HEK293 (cell line): ENCODE measurements at regions not wholly inside any gene's neighbourhood (a gene's known extent, or its start where the extent isn't known, plus 50 kb on each side); places are given as distances from the start of the nearest gene placed in this dataset.
A peak's percentile ranks its signal among the peaks of the same experiment; 100 is the strongest.

Source experiments
- CTCF ChIA-PET: fragments of 350-600 bp; formaldehyde crosslinking; extraction: SDS; loops from one replicate; lab custom pipeline; 2021; ENCODE audit warnings: antibody characterized with exemption; lab: Yijun Ruan, JAX
- POLR2A ChIA-PET: fragments of 300-600 bp; formaldehyde crosslinking; extraction: SDS; loops from one replicate; lab custom pipeline; 2020; ENCODE audit warnings: antibody characterized with exemption, inconsistent platforms; lab: Yijun Ruan, JAX
- H3K27ac ChIP-seq: fragments of 200-500 bp; sonication (Bioruptor generic); 2 replicates; pipeline ENCODE4 v1.5.1; 2014; ENCODE audit warnings: low read depth, low read length, control low read depth, inconsistent platforms; ENCODE audit errors: extremely low read depth
- H3K36me3 ChIP-seq, 2 experiments: fragments of 200-500 bp in 1 of 2; sonication (Bioruptor generic) in 1 of 2; 1 replicate in 1 of 2; 2 replicates in 1 of 2; pipeline ENCODE4 v1.5.1; 2014 to 2017; ENCODE audit warnings: inconsistent platforms in 2 of 2, low read length in 2 of 2; ENCODE audit not compliant: control insufficient read depth in 2 of 2, insufficient read depth in 1 of 2
- H3K4me1 ChIP-seq: fragments of 200-500 bp; sonication (Bioruptor generic); 2 replicates; pipeline ENCODE4 v1.5.1; 2014; ENCODE audit warnings: mild to moderate bottlenecking, low read length, inconsistent platforms; ENCODE audit not compliant: control insufficient read depth, insufficient read depth
- H3K4me3 ChIP-seq: 2 replicates; pipeline ENCODE4 v1.5.1; 2011; ENCODE audit warnings: low read depth, mild to moderate bottlenecking, control low read depth, low read length, moderate library complexity
- H3K9me3 ChIP-seq: fragments of 200-500 bp; sonication (Bioruptor generic); 2 replicates; pipeline ENCODE4 v1.5.1; 2014; ENCODE audit warnings: low read depth, low read length, inconsistent platforms; ENCODE audit not compliant: control insufficient read depth, insufficient read depth
- FEZF1 ChIP-seq: fragments of 450-650 bp; formaldehyde crosslinking; IDR thresholded peaks from 2 replicates; pipeline ENCODE4 v1.5.1; 2016; ENCODE audit warnings: missing biosample characterization, missing genetic modification characterization
- KLF8 ChIP-seq: fragments of 450-650 bp; formaldehyde crosslinking; IDR thresholded peaks from 2 replicates; pipeline ENCODE4 v1.5.1; 2016; ENCODE audit warnings: missing biosample characterization, missing genetic modification characterization
- MYNN ChIP-seq: fragments of 450-650 bp; formaldehyde crosslinking; IDR thresholded peaks from 2 replicates; pipeline ENCODE4 v1.5.1; 2016; ENCODE audit warnings: missing biosample characterization, missing genetic modification characterization, borderline replicate concordance
- RBAK ChIP-seq: fragments of 450-650 bp; formaldehyde crosslinking; IDR thresholded peaks from 2 replicates; pipeline ENCODE4 v1.5.1; 2016; ENCODE audit warnings: missing biosample characterization, missing genetic modification characterization
- SETDB1 ChIP-seq: IDR thresholded peaks from one replicate; pipeline ENCODE4 v1.6.1; 2017; ENCODE audit warnings: mild to moderate bottlenecking, low read length, moderate library complexity, mixed read lengths; ENCODE audit not compliant: insufficient read length
- ZFHX2 ChIP-seq: fragments of 450-650 bp; formaldehyde crosslinking; conservative IDR thresholded peaks from 2 replicates; pipeline ENCODE4 v1.5.1; 2016; ENCODE audit warnings: missing biosample characterization, missing genetic modification characterization
- ZFP37 ChIP-seq: fragments of 450-650 bp; formaldehyde crosslinking; IDR thresholded peaks from 2 replicates; pipeline ENCODE4 v1.5.1; 2016; ENCODE audit warnings: missing biosample characterization, missing genetic modification characterization
- ZIC2 ChIP-seq: fragments of 450-650 bp; formaldehyde crosslinking; IDR thresholded peaks from 2 replicates; pipeline ENCODE4 v1.5.1; 2016; ENCODE audit warnings: missing biosample characterization, missing genetic modification characterization
- ZNF133 ChIP-seq: fragments of 450-650 bp; formaldehyde crosslinking; IDR thresholded peaks from 2 replicates; pipeline ENCODE4 v1.5.1; 2016; ENCODE audit warnings: missing biosample characterization, missing genetic modification characterization
- ZNF311 ChIP-seq: fragments of 450-650 bp; formaldehyde crosslinking; IDR thresholded peaks from 2 replicates; pipeline ENCODE4 v1.5.1; 2017; ENCODE audit warnings: missing biosample characterization, missing genetic modification characterization, borderline replicate concordance
- ZNF335 ChIP-seq: fragments of 450-650 bp; formaldehyde crosslinking; conservative IDR thresholded peaks from 2 replicates; pipeline ENCODE4 v1.5.1; 2016; ENCODE audit warnings: missing biosample characterization, missing genetic modification characterization
- ZNF404 ChIP-seq: fragments of 450-650 bp; formaldehyde crosslinking; IDR thresholded peaks from 2 replicates; pipeline ENCODE4 v1.5.1; 2017; ENCODE audit warnings: missing biosample characterization, missing genetic modification characterization
- ZNF423 ChIP-seq: fragments of 450-650 bp; formaldehyde crosslinking; IDR thresholded peaks from 2 replicates; pipeline ENCODE4 v1.5.1; 2016; ENCODE audit warnings: missing biosample characterization, missing genetic modification characterization
- ZNF501 ChIP-seq: fragments of 450-650 bp; formaldehyde crosslinking; IDR thresholded peaks from 2 replicates; pipeline ENCODE4 v1.5.1; 2016; ENCODE audit warnings: missing biosample characterization, missing genetic modification characterization
- ZNF548 ChIP-seq: fragments of 450-650 bp; formaldehyde crosslinking; IDR thresholded peaks from 2 replicates; pipeline ENCODE4 v1.5.1; 2016; ENCODE audit warnings: missing biosample characterization, missing genetic modification characterization
- ZNF558 ChIP-seq: fragments of 450-650 bp; formaldehyde crosslinking; IDR thresholded peaks from 2 replicates; pipeline ENCODE4 v1.5.1; 2016; ENCODE audit warnings: missing biosample characterization, missing genetic modification characterization
- ZNF561 ChIP-seq: fragments of 450-650 bp; IDR thresholded peaks from 2 replicates; pipeline ENCODE4 v1.5.1; 2018; ENCODE audit warnings: missing biosample characterization, missing genetic modification characterization, borderline replicate concordance
- ZNF660 ChIP-seq: fragments of 450-650 bp; IDR thresholded peaks from 2 replicates; pipeline ENCODE4 v1.5.1; 2018; ENCODE audit warnings: missing biosample characterization, mild to moderate bottlenecking, missing genetic modification characterization
- TF ChIP-seq, protein P1 (sequence below): fragments of 450-650 bp; formaldehyde crosslinking; IDR thresholded peaks from 2 replicates; pipeline ENCODE4 v1.5.1; 2016; ENCODE audit warnings: missing biosample characterization, missing genetic modification characterization
- TF ChIP-seq, protein P2 (sequence below): fragments of 450-650 bp; formaldehyde crosslinking; IDR thresholded peaks from 2 replicates; pipeline ENCODE4 v1.5.1; 2016; ENCODE audit warnings: missing biosample characterization, missing genetic modification characterization
- TF ChIP-seq, protein P3 (sequence below): fragments of 450-650 bp; formaldehyde crosslinking; IDR thresholded peaks from 2 replicates; pipeline ENCODE4 v1.5.1; 2016; ENCODE audit warnings: missing biosample characterization, missing genetic modification characterization
- TF ChIP-seq, protein P4 (sequence below): fragments of 450-650 bp; formaldehyde crosslinking; IDR thresholded peaks from 2 replicates; pipeline ENCODE4 v1.5.1; 2016; ENCODE audit warnings: missing biosample characterization, missing genetic modification characterization

DNA sequence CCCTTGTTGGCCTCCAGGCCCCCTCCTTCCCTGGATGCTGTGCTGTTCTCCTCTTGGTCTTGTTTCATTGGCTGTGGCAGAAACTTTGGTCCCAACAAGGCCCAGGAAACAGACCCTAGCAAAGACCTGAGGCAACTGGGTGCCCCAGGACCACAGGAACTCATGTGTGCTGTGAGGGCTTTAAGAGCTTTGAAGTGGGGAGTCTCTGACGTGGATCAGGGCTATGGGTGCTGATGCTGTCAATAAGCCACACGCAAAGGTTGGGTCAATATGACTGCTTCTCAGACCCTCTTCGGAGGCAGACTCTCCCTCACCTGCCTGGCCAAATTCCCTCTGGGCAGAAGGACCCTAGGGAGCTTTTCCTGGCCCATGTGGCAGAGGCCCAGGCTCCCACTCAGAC is 91.5 kb upstream of the MLN start (continued):
- no peak for TF ChIP-seq ZNF423 (tag by site-specific recombination)
- TF ChIP-seq, all 188 proteins: peak for 0

DNA sequence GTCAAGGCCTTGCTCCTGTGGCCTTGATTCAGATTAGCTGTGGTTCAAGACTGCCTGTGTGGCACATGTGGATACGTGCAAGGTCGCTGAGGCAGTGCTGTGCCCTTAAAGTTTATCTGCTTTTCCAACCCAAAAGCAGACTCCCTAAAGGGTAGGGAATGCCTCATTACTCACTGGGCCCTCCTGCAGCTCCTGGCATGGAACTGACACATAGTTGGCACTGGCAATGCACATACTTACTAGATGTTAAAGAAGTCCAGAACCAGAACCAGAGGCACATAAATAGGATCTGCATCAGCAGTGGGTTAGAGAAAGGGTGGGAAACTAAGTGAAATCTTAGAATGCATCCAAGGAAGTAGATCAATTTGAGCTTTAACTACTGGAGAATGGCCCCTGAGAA is 90.6 kb upstream of the MLN start:
- no peak overlapping the region for H3K4me3 ChIP-seq
- no peaks in the 10 kb centered on the region for H3K36me3 ChIP-seq
- CTCF ChIA-PET: no interaction called here
- no peaks in the 10 kb centered on the region for H3K9me3 ChIP-seq
- POLR2A ChIA-PET: no interaction called here
- H3K4me1 ChIP-seq: no peaks in the 10 kb centered on the region
- TF ChIP-seq ZNF335 (tag by site-specific recombination) (no peak), ZIC2 (tag by site-specific recombination) (0 out of 2 replicates have a peak, but pooled peaks have one; percentile 10)
- no peak overlapping the region for H3K27ac ChIP-seq

DNA sequence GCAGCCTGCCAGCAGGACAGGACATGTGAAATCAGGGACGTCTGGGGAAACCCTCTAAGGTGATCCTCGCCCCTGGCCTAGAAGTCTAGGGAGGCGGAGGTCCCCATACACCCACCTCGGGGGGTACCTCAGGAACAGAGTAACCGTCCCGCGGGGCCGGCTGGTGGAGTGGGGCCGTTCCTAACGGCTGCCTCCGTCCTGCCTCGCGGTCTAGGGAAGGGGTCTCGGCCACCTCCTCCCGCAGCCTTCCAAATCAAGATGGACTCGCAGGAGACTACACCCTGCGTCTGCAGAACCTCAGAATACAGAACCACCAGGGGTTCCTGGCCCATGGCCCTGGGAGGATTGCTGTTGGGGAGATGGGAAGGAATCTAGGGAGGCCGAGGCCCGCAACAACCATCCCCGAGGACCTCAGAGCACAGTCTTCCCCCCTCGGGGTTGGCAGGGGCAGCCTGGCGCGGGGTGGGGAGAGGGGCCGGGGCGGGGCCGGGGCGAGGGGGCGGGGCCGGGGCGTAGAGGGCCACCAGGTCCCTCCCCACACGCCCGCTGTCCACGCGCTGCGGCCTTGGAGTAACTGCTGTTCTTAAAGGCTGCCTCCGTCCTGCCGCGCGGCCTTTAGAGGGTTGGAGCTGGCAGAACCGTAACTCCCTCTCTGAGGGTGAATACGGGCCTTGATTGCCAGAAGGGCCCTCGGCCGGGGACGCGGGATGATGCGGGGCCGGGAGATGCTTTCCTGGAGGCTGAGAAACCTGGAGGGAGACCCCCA is 89.0 kb upstream of the MLN start:
- ChIA-PET CTCF (no interaction called here), POLR2A (no interaction called here)
- no peaks in the 10 kb centered on the region for H3K36me3 ChIP-seq
- TF ChIP-seq ZNF660 (tag by site-specific recombination) (no peak), FEZF1 (tag by site-specific recombination) (no peak), SETDB1 (no peak), ZFP37 (tag by site-specific recombination) (no peak), ZNF558 (tag by site-specific recombination) (no peak), ZFHX2 (tag by site-specific recombination) (no peak)
- no peaks in the 10 kb centered on the region for H3K9me3 ChIP-seq
- no peak overlapping the region for H3K4me3 ChIP-seq
- H3K4me1 ChIP-seq: no peaks in the 10 kb centered on the region
- no peak overlapping the region for H3K27ac ChIP-seq

DNA sequence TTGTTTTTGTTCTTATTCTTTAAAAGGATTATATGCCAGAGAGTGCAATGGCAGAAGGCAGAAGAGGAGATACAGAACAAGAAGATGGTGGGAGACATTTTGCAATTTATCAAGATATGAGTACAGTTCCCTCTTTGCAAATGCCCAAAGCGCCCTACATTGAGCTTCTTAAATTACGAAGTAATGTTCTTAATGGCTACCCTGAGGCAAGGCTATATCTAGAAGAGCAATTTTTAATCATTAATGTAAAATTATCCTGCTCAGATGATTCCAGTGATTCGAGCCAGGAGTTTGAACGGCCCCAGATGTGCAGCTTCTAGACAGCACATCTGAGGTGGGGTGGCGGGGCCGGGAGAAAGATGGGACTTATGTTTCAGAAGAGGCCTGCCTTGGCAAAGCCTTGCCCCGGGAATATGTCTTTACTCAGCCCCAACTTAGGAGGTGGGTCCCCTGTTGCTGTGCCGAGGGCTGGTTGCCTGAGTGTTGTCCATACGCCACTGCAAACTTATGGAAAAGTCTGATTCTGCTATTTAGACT is 84.9 kb upstream of the MLN start:
- POLR2A ChIA-PET: interaction anchor here (0.6 kb wide), 1 partner anchor 328 kb away, joined by 4 read pairs; no protein-coding TSS in a partner anchor
- H3K4me3 ChIP-seq: no peak overlapping the region
- no peak overlapping the region for H3K27ac ChIP-seq
- no peaks in the 10 kb centered on the region for H3K36me3 ChIP-seq
- CTCF ChIA-PET: interaction anchor here (0.7 to 1.1 kb wide), 5 partner anchors 15 to 135 kb away, joined by 3 to 6 read pairs (median 3); no protein-coding TSS in a partner anchor
- no peaks in the 10 kb centered on the region for H3K4me1 ChIP-seq
- H3K9me3 ChIP-seq: no peaks in the 10 kb centered on the region
- TF ChIP-seq ZNF311 (tag by site-specific recombination) (no peak), ZNF335 (tag by site-specific recombination) (no peak), ZNF133 (no peak), MYNN (tag by site-specific recombination) (no peak), RBAK (tag by site-specific recombination) (no peak), ZNF501 (tag by site-specific recombination) (no peak), ZNF548 (tag by site-specific recombination) (no peak), ZNF404 (tag by site-specific recombination) (no peak), FEZF1 (tag by site-specific recombination) (no peak), KLF8 (tag by site-specific recombination) (no peak), ZNF561 (tag by site-specific recombination) (no peak)
- TF ChIP-seq, protein P1, sequence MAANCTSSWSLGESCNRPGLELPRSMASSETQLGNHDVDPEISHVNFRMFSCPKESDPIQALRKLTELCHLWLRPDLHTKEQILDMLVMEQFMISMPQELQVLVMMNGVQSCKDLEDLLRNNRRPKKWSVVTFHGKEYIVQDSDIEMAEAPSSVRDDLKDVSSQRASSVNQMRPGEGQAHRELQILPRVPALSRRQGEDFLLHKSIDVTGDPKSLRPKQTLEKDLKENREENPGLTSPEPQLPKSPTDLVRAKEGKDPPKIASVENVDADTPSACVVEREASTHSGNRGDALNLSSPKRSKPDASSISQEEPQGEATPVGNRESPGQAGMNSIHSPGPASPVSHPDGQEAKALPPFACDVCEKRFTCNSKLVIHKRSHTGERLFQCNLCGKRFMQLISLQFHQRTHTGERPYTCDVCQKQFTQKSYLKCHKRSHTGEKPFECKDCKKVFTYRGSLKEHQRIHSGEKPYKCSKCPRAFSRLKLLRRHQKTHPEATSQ: no peak
- TF ChIP-seq, protein P2, sequence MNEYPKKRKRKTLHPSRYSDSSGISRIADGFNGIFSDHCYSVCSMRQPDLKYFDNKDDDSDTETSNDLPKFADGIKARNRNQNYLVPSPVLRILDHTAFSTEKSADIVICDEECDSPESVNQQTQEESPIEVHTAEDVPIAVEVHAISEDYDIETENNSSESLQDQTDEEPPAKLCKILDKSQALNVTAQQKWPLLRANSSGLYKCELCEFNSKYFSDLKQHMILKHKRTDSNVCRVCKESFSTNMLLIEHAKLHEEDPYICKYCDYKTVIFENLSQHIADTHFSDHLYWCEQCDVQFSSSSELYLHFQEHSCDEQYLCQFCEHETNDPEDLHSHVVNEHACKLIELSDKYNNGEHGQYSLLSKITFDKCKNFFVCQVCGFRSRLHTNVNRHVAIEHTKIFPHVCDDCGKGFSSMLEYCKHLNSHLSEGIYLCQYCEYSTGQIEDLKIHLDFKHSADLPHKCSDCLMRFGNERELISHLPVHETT: no peak
- TF ChIP-seq, protein P3, sequence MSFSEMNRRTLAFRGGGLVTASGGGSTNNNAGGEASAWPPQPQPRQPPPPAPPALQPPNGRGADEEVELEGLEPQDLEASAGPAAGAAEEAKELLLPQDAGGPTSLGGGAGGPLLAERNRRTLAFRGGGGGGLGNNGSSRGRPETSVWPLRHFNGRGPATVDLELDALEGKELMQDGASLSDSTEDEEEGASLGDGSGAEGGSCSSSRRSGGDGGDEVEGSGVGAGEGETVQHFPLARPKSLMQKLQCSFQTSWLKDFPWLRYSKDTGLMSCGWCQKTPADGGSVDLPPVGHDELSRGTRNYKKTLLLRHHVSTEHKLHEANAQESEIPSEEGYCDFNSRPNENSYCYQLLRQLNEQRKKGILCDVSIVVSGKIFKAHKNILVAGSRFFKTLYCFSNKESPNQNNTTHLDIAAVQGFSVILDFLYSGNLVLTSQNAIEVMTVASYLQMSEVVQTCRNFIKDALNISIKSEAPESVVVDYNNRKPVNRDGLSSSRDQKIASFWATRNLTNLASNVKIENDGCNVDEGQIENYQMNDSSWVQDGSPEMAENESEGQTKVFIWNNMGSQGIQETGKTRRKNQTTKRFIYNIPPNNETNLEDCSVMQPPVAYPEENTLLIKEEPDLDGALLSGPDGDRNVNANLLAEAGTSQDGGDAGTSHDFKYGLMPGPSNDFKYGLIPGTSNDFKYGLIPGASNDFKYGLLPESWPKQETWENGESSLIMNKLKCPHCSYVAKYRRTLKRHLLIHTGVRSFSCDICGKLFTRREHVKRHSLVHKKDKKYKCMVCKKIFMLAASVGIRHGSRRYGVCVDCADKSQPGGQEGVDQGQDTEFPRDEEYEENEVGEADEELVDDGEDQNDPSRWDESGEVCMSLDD (tag by site-specific recombination): no peak
- TF ChIP-seq, protein P4, sequence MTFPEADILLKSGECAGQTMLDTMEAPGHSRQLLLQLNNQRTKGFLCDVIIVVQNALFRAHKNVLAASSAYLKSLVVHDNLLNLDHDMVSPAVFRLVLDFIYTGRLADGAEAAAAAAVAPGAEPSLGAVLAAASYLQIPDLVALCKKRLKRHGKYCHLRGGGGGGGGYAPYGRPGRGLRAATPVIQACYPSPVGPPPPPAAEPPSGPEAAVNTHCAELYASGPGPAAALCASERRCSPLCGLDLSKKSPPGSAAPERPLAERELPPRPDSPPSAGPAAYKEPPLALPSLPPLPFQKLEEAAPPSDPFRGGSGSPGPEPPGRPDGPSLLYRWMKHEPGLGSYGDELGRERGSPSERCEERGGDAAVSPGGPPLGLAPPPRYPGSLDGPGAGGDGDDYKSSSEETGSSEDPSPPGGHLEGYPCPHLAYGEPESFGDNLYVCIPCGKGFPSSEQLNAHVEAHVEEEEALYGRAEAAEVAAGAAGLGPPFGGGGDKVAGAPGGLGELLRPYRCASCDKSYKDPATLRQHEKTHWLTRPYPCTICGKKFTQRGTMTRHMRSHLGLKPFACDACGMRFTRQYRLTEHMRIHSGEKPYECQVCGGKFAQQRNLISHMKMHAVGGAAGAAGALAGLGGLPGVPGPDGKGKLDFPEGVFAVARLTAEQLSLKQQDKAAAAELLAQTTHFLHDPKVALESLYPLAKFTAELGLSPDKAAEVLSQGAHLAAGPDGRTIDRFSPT (tag by site-specific recombination): no peak
